ENCODE measurements at regions not wholly inside any gene's neighbourhood (a gene's known extent, or its start where the extent isn't known, plus 50 kb on each side); places are given as distances from the start of the nearest gene placed in this dataset.

- TF ChIP-seq CTCF (IDR thresholded peaks at IDR 0.05) (no peak), POLR2A (IDR thresholded peaks at IDR 0.05) (no peak)
These were observed 59.8 kb upstream of the RUNX1 start for GRCh38 chr21:35108887-35109286.

Data from adrenal gland (tissue), 5 donors.